GM19395 (cell line): ENCODE measurements at regions not wholly inside any gene's neighbourhood (a gene's known extent, or its start where the extent isn't known, plus 50 kb on each side); places are given as distances from the start of the nearest gene placed in this dataset.
"Not testable (repeated sequence)": the region's sequence is repeated elsewhere in the genome, so short reads cannot be mapped to it uniquely, and the experiment has no call there.

Source experiments
- ATAC-seq: cut with Tn5 transposase; IDR thresholded peaks from one replicate; pipeline ENCODE4 v1.9.1; 2021; ENCODE audit warnings: mild to moderate bottlenecking, moderate library complexity; ENCODE audit not compliant: unreplicated experiment

DNA sequence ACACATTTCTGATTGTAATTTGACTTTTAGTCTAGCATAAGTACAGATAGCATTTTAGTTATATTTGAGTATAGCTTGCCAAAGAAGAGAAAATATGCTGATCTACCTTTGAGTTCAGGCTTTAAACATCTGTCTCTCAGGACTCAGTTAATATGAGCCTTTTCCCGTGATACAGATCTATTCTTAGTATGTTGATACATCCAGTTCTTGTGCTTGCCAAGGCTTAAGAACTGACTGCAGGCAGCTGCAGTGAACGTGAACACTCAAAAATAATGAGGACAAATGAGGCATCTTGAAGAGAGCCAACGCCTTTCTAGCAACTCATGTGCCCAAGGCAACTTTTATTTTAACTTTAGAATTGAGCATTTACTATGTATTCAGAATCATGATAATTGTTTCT is 325.5 kb downstream of the SI start:
- ATAC-seq = no peak

DNA sequence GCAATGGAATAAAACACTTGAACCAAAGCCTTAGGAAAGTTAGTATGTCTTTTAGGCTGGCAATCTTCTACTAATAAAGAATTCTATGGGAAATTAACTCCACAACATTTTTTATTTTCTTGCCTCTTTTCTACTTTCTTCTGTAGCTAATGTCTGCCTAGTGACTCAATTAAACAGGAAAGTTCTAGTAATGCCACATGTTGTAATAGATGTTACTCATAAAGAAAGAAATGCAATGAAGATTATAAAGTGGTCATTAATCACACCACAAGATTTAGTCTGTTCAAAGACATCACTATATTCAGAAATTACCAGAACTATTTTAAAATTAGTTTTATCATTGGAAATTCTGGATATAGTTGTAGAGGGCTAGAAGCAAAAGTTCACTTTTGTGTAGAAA is 329.7 kb downstream of the SI start:
- ATAC-seq = no peak

DNA sequence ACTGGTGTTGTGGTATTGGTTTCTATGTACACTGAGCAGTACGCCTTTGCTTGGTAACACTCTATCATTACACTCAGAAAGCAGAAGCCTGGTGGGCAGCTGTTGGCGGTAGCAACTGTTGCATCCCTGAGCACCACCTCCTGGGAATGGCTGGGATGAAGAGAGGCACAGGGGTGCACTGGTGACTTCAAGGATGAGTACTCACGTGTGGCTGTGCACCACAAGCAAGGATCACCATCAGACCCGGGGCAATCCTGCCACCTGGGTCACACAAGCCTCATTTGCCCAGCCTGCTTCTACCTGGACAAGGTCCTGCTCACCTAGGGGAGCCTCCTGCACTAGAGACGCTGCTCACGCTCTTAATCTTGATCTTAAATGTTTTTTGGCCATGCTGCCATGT is 336.4 kb downstream of the SI start:
- no peak for ATAC-seq

DNA sequence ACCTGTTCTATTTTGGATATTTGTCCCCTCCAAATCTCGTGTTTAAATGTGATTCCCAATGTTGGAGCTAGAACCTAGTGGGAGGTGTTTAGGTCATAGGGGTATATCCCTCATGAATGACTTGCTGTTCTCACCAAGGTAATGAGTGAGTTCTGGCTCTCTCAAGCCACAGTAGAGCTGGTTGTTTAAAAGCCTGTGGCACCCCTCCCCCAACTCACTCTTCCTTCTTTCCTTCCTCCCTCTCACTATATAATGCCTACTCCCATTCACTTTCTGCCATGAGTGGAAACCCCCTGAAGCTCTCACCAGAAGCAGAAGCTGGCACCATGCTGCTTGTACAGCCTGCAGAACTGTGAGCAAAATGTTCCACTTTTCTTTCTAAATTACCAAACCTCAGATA is 341.1 kb downstream of the SI start:
- no peak for ATAC-seq

DNA sequence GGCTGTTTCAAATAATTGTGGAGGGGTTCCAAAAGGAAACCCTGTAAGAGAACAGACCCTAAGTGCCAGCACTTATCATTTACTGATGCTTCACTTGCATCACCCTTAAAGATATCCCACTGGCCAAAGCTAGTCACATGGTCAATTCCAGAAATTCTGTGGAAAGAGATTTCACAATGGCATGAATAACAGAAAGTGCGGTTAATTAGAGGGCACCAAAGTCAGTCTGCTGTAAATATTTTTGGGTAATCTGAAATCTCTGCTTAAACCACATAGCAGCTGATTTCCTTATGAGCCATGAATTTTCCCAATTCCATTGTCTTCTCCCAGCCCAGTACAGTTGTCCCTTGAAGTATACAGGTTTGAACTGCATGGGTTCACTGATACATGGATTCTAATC is 346.1 kb downstream of the SI start:
- no peak for ATAC-seq

DNA sequence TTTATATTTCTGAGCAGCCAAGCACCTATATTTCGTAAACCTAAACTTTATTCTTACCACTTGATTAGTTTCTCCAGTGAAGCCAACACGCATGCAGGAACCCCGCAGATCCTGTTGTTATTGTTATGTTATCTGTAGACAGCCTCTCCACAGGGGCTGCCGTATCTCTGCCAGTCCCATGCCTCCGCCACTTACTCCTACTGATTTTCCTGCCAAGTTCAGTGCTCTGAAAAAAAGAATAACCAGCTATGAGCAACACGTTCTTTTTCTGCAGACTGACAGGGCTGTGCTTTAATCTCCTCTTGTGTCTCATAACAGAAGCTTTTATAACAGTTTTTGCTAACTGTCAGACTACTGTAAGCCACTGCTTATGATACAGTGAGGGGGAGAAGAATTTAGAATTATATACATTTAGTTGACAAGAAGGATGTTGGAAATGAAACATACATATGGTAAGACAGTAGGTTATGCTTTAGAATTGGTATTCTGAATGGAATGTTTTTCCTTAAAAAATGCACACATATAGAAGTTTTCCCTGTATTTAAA is 347.4 kb downstream of the SI start:
- no peak for ATAC-seq

DNA sequence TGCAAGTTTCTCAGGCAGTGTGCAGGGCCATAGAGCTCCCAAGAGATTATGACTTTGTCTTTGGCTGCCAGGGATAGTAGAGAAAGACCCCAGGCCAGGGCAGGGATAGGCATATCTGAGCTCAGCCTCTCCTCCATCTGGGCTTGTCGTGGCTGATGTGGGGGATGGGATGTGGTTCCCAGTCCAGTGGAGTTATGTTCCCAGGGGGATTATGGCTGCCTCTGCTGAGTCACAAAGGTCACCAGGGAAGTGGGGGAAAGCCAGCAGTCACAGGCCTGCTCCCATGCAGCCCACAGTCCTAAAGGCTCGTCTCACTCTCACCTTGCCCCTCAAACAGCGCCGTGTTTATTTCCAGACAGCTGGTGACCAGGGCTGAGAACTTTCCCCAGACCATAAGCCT is 354.9 kb downstream of the SI start:
- ATAC-seq = no peak

DNA sequence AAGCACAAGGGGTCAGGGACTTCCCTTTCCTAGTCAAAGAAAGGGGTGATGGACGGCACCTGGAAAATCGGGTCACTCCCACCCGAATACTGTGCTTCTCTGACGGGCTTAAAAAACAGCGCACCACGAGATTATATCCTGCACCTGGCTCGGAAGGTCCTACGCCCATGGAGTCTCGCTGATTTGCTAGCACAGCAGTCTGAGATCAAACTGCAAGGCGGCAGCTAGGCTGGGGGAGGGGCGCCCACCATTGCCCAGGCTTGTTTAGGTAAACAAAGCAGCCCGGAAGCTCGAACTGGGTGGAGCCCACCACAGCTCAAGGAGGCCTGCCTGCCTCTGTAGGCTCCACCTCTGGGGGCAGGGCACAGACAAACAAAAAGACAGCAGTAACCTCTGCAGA is 375.5 kb downstream of the SI start:
- not testable (repeated sequence) for ATAC-seq

DNA sequence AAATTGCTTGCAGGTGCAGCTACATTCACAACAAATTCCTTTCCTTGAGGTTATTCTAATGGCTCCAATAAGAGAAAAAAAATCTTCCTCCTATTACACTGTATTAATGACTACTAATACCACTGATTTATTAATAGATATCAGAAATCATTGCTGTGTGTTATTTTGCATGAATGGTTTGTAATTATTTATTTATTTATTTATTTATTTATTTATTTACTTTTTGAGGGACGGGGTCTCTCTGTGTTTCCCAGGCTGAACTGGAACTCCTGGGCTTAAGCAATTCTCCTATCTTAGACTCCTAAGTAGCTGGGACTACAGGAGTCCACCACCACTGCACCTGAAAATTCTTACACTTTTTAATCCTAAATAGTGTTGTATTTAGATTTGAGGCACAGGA is 390.4 kb downstream of the SI start:
- ATAC-seq = no peak

DNA sequence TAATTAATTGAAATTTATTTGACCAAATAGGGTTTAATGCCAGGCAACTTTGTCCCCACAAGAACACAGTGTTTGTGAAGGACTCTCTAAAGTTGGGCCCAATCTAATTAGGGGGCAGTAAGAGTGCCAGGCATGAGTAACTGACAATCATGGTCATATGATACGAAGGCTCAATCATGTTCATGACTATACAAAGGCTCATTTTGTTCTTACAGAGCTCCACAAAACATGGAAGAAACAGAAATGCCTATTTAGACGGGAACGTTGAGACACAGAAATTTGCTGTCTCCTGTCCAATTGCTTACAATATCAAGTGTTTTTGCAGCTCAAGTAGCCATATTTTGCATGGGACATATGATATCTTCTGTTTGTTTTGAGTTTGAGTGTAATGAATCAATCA is 391.1 kb downstream of the SI start:
- no peak for ATAC-seq

DNA sequence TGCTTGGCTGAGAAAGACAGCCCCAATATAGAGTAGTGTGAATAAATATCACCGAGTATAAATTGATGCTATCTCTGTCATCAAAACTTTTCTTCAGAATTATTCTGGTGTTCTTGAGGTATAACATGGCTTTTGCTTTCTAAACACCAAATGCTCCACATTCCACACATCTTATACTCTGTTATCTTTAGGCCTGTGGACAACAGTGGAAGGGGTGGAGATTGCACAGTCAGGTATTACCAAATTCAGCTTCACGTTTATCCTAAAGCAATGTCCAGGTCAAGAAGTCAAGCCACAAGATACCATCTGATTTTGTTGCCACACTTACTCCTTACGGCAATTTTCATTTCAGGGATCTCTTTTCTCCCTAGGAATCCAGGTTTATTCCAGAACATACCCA is 394.8 kb downstream of the SI start:
- no peak for ATAC-seq

DNA sequence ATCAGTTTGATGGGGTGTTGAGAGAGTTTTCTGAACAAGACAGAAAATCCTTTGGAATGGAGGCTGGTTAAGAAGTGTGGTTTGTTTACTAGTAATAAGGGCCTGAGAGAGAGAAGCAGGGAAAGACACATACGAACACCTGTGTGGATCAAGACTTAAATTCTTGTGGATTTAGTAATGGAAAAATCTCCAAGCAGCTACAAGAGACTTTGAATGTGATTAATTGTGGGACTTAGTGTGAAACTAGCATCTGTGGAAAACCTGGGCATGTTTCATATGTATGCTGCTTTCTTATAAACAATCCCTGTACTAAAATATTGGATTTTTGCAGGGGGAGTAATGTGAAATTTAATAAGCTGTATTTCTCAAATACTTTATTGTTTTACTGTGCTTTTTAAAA is 399.1 kb downstream of the SI start:
- ATAC-seq = no peak

DNA sequence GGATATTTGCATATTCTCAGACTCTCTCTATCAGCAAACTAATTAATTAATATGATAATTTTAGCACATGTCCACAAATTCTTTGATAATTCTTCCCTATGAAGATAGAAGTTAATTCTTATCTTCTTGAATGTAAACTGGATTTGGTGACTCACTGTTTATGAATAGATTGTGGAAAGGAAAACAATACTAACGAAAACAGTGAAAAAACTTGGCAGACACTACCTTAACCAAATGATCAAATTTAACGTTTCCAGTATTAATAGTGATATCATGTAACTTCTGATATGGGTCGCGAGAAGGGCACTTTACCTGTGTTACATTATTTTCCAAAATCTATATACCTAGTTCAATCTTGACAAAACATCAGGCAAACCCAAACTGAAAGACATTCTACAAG is 401.0 kb downstream of the SI start:
- no peak for ATAC-seq

DNA sequence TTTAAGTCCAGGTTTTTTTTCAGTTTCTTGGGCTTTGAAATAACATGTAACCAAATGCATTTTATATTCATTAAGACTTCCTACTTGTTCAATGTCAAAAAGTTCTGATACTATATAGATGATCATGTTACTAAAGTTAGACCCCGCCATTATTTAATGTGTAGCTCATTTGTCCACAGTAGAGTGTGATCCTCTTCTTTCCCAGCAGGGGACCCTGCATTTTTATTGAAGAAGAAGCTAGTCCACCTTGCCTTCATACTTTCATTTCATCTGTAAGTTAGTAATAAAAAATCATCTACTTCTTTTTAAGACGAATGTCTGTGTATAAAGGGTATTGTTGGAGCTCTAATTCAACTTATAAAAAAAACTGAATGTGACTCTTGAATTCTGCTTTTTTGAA is 404.6 kb downstream of the SI start:
- no peak for ATAC-seq

DNA sequence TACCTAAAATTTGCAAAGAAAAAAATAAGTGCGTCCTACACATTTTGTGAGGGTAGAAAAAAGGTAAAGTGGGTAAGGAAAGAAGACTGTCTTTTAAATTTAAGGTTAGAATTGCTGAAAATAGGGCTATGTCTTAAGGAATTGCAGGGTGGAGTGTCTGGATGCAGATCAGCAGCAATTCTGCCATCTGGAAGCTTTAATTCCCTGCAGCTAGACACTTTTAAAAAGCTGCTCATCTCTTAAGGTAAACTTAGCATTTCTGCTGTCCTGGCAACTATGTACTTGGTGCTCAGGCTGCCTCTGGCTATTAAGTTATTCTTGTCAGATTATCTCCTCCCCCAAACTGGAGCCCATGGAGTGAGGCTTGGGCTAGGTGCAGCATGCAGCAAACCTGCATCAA is 420.2 kb downstream of the SI start:
- ATAC-seq = no peak

DNA sequence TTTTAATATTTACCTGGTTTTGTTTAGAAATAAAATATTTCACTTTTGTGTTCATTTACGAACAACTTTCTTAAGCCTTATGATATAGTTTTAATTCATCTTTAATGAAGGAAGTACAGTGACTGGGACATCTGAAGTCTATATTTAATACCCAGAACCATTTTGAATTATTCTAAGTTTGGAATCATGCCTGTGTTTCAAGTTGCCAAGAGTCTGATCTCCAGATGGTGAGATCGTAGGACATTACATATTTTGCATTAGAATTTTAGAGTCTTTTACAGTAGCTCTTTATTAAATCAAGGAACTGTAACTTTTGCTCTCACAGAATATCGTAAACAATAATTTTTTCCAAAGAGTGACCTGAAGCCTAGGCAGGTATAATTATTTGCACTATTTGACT is 420.7 kb downstream of the SI start:
- no peak for ATAC-seq

DNA sequence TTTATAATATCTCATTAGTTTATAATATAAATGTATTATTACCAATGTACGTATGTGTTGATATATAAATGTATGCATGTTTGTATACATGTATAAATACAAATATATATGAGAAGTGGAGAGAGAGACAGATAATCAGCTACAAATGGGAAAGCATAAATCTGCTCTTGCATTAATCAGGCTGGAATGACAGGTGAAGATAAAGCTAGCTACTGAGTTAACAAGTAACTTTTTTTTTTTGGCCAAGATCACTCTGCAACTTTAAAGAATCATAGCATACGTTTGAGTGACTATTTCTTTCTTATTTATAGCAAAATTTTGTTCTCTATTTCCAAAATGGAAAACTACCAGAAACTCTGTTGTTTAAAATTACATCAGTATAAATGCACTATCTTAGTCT is 422.8 kb downstream of the SI start:
- no peak for ATAC-seq

DNA sequence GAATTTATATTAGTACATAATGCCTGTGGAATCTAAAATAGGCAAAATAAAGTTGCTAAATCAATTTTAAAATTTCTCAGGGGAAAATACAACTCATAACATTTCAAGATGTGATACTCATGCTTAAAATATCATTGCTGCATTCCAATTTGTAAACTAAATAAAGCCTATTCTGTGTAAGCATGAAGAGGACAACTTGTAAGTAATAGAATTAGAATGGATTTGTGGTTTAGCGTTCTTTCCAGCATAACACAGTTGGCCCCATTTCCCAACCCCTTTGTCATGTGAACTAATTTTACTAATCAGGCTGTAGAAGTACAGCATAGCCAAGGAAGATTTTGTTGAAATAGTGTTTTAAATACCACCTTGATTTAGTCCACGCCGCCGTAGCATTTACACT is 437.2 kb downstream of the SI start:
- no peak for ATAC-seq

DNA sequence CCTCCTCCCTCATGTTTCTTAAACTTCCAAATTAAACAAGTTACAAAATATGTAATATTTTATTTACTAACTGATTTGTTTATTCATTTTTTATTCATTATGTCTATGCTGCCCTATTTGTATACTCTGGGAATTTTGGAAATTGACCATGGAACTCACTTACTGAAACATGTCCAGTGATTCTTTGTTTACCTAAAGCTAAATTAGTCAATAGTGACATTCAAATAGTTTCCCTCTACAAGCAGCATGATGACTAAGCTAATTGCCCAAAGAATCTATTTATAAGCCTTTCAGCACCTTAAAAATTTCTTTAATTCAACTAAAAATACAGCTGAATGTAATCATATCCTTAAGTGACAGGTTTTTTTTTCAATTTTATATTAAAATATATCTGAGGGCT is 437.7 kb downstream of the SI start:
- ATAC-seq = no peak

DNA sequence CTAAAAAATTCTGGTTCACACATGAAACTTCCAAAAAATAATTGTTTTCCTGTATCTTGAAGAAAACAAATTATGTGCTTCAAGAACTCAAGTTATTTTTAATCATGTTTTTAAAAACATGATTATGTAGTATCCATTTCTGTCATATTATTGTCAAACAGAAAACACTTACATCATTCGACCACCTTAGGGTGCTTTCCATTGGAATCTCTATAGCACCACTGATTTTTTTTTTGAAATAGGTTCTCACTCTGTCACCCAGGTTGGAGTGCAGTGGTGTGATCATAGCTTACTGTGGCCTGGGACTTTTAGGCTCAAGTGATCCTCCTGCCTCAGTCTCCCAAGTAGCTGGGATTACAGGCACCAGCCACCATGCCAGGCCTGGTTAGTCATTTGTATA is 457.3 kb downstream of the SI start:
- no peak for ATAC-seq

DNA sequence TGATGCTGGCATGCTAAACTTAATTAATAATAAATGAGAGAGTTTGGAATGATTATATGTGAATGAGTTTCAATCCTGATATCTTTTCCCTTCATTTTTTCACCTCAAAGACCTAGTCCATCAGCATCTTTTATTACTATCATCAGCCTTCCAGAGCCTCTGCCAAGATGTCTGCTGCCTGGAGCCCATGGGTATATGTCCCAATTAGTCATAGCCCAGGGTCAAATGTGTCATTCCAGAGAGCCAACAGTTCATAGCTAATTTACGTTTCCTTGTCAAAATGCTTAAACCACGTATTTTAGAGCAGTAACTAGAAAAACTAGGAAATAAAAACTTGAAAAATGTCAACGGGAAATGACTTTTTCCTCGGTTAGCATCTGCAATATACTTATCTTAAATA is 457.9 kb downstream of the SI start:
- no peak for ATAC-seq

DNA sequence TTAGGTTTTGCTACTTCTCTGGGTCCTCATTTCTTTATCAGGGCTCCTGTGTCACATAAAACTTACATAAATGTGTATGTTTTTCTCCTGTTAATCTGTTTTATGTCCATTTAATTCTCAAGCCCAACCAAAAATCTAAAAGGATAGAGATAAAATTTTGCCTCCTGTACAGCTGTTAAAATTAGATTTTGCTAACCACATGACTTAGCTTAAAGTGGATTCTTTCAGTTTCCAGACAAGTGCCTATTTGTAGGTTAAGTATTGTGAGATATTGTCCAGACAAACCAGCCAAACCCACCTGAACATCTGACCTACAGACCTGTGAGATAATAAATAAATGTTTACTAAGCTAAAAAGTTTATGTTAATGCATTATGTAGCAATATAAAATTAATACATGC is 465.5 kb downstream of the SI start:
- ATAC-seq = no peak

DNA sequence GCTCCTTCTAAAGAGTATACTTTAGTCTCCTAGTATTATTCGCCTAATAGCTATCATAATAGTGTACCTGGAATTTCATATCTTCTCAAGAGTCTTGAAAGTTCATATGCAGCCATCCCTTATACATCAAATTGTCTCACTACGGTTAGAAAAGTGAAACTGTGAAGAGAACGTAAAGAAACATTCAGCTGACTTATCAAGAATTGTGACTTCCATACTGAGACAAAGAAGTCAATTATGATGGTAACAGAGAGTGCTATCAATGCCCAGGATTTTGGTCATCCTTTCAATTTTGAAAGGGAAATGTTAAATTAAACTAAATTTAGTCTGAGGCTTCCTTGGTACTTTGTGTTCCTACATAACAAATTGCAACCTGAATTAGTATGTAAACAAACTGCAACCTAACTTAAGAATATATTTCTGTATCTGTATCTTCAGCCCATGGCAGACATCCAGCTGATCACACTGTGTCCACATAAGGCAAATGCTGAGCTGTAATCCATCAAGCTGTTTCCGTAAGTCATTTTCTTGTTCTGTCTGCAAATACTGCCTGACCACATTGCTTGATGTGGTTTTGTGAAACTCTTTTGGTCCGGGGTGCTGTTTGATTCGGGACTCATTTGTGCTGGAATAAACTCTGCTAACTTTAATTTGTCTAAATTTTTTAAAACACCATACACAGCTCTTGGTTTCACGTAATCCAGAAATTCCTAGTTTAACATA is 469.6 kb downstream of the SI start:
- no peak for ATAC-seq
